HG02884 (cell line): ENCODE measurements at regions not wholly inside any gene's neighbourhood (a gene's known extent, or its start where the extent isn't known, plus 50 kb on each side); places are given as distances from the start of the nearest gene placed in this dataset.

Source experiments
- ATAC-seq: cut with Tn5 transposase; IDR thresholded peaks from one replicate; pipeline ENCODE4 v1.9.1; 2021; ENCODE audit warnings: mild to moderate bottlenecking, moderate library complexity; ENCODE audit not compliant: unreplicated experiment

DNA sequence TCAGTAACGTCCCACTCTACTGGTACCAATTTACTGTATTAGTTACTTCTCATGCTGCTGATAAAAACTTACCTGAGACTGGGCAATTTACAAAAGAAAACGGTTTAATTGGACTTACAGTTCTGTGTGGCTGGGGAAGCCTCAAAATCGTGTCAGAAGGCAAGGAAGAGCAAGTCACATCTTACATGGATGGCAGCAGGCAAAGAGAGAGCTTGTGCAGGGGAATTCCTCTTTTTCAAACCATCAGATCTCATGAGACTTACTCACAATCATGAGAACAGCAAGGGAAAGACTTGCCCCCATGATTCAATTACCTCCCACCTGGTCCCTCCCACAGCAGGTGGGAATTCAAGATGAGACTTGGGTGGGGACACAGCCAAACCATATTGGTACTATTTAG, 908.2 kb upstream of the NR2F2 start:
- ATAC-seq: no peak

DNA sequence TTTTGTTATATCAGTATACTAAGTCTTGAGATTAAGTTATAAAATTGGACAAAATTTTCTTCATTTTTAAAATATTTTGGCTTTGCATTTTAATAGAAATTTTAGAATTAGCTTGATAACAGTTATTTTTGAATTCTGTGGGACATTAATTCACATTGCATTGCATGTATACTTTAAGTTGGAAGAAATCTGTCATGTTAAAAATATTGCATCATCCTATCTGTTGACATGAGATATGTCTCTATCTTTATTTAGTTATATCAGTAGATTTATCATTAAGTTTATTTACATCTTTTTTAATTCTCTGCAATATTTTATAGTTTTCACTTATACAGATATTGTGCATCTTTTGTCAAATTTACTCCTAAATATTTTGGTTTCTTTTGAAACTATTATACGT, 904.6 kb upstream of the NR2F2 start:
- ATAC-seq: no peak

- no peak for ATAC-seq
Measured at GRCh38 chr15:95429345-95429744, 901.2 kb upstream of the NR2F2 start.

GRCh38 chr15:95431518-95431917, 899.0 kb upstream of the NR2F2 start:
- no peak for ATAC-seq

- no peak for ATAC-seq
Measured at GRCh38 chr15:95432878-95433405, 897.6 kb upstream of the NR2F2 start.

DNA sequence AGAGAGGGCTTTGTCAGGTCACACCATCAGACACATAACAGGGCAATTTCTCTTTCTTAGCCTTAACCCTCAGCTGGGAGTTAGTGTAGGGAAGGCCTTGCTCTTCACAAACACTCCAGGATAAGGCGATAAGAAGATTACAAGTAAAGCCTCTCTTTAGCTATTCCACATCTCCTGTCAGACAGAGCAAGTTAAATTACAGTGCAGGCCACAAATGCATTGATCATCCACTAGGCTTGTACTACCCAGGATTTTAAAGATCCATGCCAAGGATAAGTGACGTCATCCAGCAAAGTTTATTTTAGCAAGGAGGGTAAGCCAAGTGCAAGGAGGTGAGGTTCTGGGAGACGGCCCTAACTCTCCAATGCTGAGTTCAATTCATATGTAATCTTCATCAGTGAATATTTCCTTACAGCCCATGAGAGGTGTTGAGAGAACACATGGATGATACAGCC, 890.6 kb upstream of the NR2F2 start:
- ATAC-seq: no peak

DNA sequence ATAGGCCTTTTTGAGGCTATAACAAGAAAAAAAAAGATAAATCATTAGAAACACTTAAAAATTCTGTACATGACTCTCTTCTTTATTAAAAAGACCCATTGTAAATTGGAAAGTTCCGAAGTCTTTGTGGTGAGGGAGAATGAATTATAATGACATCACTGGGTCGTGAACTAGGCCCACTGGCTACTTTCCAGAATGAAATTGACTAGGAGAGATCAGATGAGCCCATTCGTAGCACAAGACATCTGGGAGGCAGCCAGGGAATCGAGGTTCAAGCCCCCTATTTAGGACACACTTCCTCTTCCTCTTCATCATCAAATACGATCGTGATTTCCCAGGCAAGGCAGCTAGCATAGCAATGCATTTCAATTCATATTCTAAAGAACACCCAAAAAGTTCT, 889.8 kb upstream of the NR2F2 start:
- ATAC-seq: no peak

GRCh38 chr15:95442107-95442719, 888.3 kb upstream of the NR2F2 start:
- ATAC-seq: no peak

DNA sequence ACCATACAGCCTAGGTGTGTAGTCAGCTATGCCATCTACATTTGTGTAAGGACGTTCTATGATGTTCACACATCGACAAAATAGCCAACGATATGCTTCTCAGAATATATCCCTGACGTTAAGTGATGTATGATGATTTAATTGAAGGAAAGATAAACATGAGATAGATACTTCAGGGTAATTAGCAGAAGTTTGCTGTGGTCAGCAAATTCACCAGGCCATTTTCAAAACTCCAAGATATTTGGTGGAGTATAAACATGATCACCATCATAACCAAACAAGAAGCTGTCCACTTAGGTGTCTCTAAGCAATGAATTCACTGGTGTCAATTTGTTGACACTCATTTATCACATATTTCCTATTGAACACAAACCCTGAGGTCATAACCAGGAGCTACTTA, 885.6 kb upstream of the NR2F2 start:
- no peak for ATAC-seq

DNA sequence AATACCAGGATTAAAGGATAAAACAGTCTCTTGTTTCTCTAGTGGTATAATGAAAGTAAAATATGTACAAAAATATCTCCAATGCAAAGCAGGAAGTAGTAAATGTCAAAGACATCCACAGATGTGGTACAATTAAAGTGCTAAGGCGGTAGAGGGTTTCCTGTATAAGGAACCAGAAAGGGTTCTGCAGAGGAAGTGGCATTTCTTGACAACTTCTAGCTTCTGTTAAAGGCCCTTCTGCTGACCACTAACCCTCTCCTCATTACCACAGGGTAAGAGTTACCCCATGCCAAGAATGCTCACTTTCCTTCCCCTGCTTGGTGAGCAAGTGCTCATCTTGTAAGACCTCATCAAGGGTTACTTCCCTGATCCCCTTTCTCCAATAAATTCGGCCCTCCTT, 883.6 kb upstream of the NR2F2 start:
- ATAC-seq: peak; percentile 82

GRCh38 chr15:95447486-95447885, 883.0 kb upstream of the NR2F2 start:
- ATAC-seq: no peak

GRCh38 chr15:95448531-95449229, 881.8 kb upstream of the NR2F2 start:
- ATAC-seq: no peak

GRCh38 chr15:95449230-95449628, 881.3 kb upstream of the NR2F2 start:
- ATAC-seq: no peak

DNA sequence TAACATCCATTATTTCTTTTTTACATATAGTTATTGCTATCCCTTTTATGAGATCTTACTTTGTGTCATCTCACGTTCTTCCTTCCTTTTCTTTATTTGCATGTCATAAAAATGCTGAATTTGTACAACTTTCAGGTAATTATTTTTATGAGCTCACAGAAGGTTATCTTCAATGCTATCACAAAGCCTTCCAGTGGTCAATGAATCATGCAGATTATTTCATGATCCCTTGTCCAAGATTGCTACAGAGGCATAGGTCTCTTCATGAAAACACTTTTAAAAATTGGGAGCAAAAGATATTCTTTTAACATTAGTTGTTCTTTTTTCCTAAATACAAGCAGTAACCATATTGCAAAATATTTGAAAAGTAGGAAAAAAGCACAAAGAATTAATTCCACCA, 880.1 kb upstream of the NR2F2 start:
- ATAC-seq: no peak

- ATAC-seq: no peak
Measured at GRCh38 chr15:95451938-95452337, 878.6 kb upstream of the NR2F2 start.

DNA sequence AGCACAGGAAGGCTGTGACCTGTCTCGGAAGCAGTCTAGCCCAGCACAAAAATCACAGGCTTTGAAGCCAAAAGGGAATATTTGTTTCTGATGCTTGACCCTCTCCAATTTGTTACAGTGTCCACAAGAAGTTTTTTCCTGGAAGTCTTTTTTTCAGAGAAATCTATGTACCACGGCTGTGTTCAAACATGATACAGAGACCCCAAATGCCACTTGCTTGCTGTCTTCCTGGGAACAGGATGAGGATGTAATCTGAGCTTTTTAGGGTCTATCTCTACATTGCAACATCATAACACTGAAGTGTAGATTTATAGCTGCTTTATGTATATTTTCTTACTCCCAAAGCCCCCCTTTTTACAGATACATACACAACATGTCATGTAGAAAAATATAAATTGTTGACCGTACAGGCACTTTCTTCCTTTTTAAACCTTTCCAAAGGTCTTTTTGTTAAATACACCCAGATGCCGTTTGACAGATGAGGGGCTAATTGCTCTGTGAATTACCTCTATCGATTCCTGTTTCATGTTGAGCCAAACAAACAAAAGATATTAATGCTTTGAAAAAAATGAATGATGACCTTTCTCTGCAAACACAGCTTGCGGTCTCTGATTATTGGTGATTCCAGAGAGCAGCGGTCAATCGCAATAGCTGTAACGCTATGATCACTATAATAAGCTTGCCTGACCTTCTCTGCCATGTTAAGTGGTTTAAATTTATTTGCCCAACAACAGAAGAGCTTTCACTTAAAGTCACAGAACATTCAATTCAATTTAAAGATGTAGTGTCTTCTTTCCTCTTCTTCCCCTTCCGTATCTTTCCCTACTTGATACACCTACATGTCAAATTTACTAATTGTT, 875.9 kb upstream of the NR2F2 start:
- ATAC-seq: no peak

DNA sequence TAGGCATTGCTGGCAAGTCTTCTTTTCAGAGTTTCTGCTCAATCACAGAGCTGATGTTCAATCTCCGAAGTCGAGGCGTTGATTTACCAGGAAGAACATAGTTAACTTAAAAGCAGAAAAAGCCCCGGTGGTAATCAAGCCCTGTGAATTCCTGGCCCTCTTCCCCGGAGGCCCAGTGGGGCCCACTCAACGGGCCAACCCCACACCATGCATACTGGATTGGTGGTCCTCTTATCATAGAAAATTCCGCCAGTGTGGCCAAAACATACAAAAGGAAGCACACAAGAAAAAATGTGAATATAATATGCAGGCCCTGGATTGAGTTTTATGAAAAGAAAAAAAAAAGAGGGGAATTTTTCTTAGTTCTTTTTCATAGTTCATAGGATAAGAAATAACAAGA, 873.0 kb upstream of the NR2F2 start:
- no peak for ATAC-seq

DNA sequence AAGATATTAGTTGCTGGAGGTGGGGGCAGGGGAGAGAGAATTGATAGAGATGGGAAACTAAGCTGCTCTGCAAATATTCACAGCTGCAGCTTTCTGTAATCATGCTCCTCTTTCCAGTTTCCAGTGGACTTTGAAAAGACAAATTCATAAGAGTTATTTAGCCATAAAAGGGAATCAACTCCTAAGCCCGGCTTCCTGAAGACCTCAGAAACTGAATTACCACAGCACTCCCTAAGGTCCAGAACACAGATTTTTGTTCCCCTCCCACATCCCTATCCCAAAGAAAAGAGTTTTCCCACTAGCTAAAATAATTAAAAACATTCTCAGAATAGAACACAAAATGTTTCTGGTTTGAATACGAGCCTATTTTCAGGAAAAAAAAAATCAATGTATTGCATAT, 871.8 kb upstream of the NR2F2 start:
- ATAC-seq: no peak

- no peak for ATAC-seq
Measured at GRCh38 chr15:95459273-95459672, 871.2 kb upstream of the NR2F2 start.

DNA sequence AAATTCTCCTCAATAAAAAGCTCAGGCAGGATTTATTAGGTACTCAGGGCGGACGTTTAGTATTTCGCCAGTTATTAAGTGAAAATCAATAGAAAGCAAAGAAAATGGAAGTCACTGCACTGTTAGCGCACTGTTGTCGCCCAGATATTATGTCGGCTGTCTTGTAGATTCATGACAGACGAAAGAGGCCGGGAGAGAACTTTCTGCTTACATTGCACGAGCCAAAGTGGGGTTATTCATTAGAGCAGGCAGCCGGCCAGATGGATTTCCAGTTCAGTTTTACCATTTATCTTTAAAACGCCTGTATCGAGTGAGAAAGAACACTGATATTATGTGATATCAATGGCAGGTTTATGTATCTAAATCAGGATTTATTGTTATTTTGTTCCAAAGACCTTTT, 866.0 kb upstream of the NR2F2 start:
- no peak for ATAC-seq

DNA sequence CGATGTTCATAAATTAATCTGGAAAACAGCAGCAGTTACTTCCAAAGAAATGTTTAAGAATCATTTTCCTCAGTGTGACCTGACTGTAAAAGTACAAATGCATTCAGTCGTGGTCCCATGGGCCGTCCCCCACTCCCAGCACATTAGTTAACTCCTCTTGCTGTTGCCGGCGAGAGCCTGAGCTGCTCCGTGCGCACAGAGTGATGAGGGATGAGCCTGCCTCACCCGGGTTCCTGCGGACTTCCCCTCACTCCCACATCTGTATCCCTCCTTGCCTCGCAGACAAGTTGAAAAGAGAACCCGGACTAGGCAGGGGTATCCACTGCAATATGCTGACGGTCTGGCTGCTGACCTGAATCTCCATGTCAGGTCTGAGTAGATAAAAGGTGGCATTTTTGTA, 861.7 kb upstream of the NR2F2 start:
- no peak for ATAC-seq
